ENCODE measurements at regions not wholly inside any gene's neighbourhood (a gene's known extent, or its start where the extent isn't known, plus 50 kb on each side); places are given as distances from the start of the nearest gene placed in this dataset.

DNA sequence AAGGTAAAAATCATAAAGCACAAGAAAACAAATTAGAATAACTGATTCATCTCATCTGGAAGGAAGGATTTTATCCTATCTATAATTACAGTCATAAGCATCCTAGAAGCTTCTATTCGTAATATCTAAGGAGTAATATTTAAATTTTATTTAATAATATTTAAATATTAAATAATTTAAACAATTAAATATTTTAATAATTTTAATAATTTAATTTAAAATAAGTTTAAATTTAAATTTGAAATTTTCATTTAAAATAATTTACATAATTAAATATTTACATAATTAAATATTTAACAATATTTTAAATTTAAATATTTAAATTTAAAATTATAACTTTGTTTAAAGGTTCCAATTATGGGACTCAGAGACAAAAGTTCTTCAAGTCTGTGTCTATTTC is 127.5 kb upstream of the GK2 start:
- Histone ChIP-seq H3K9ac (ENCODE audit: low read depth, low read length) (no peak overlapping the region), H3K36me3 (ENCODE audit: insufficient read depth, low read depth, low read length) (no peaks in the 10 kb centered on the region), H3K4me1 (ENCODE audit: insufficient read depth, low read length) (no peaks in the 10 kb centered on the region), H3K27ac (ENCODE audit: low read length) (no peak overlapping the region), H3K4me3 (ENCODE audit: low read length) (no peak overlapping the region), H3K27me3 (ENCODE audit: insufficient read depth, low read length) (no peaks in the 10 kb centered on the region), H3K9me3 (ENCODE audit: insufficient read depth, low read depth, low read length) (no peaks in the 10 kb centered on the region)

DNA sequence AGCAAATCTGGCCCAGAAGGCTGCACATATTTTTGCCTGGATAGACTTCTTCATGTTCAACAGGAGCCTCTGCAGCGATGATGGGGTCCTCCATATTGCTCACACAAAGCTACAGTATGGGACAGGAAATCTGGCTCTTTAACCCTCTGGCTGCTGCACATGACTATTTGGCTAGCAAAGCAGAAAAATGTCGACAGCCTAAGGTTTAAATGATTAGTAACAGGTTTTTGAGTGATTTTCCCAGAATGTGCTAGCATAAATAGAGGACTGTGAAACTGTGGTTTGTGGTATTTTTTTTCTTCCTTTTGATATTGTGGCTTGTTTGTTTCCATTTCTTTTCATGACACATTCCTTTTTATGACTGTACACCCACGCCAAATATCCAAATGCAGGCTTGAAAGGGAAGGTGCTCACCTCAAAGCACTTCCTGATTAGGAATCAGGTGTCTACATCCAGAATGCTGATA is 120.2 kb upstream of the GK2 start:
- Histone ChIP-seq H3K4me3 (ENCODE audit: low read length) (no peak overlapping the region), H3K9me3 (ENCODE audit: insufficient read depth, low read depth, low read length) (no peaks in the 10 kb centered on the region), H3K9ac (ENCODE audit: low read depth, low read length) (no peak overlapping the region)

DNA sequence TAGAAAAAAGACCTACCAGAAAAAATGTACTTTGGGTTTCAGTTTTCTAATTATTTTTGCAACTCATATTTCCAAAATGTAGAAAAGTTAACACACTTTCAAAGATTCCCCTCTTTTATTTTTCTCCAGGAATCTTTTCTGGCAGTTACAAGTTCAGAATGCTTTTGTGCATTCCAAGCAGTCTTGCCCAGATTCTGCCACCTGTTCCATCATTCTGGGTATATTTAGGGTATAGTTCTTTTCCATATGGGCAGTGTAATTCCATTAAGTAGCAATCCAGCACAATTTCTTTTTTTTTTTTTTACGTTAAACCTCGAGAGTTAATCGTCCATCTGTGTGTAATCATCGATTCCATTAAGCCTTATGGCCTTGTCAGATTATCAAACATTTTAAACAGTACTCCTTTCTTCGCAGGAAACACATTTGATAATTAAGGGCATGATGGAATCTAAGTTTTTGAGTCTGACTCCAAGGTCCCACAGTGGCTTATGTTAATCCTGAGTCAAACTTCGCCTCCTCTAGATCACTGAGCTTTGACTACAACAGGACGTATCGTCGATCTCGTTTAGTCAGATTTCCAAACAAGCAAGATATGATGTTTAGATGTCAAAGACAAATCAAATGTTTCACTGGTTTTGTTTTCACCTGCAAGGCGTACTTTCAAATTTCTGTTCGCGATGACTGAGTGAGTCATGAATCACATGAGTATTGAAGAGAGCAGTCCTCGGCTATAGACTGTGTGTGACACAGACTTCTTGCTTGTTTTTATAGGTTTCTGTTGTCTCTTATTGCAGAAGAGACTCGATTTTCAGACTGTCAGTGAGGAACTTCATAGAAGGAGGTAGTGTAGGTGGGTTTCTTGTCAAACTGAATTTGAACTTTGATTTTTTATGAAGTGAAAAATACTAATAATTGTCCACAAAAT is 118.9 kb upstream of the GK2 start:
- Histone ChIP-seq H3K4me3 (ENCODE audit: low read length) (no peak overlapping the region), H3K4me1 (ENCODE audit: insufficient read depth, low read length) (no peaks in the 10 kb centered on the region), H3K27ac (ENCODE audit: low read length) (no peak overlapping the region), H3K9me3 (ENCODE audit: insufficient read depth, low read depth, low read length) (no peaks in the 10 kb centered on the region), H3K27me3 (ENCODE audit: insufficient read depth, low read length) (no peaks in the 10 kb centered on the region), H3K9ac (ENCODE audit: low read depth, low read length) (no peak overlapping the region), H3K36me3 (ENCODE audit: insufficient read depth, low read depth, low read length) (no peaks in the 10 kb centered on the region)

More for the DNA sequence above, 120.2 kb upstream of the GK2 start:
- Histone ChIP-seq H3K4me1 (ENCODE audit: insufficient read depth, low read length) (no peaks in the 10 kb centered on the region), H3K27ac (ENCODE audit: low read length) (no peak overlapping the region), H3K36me3 (ENCODE audit: insufficient read depth, low read depth, low read length) (no peaks in the 10 kb centered on the region), H3K27me3 (ENCODE audit: insufficient read depth, low read length) (no peaks in the 10 kb centered on the region)

DNA sequence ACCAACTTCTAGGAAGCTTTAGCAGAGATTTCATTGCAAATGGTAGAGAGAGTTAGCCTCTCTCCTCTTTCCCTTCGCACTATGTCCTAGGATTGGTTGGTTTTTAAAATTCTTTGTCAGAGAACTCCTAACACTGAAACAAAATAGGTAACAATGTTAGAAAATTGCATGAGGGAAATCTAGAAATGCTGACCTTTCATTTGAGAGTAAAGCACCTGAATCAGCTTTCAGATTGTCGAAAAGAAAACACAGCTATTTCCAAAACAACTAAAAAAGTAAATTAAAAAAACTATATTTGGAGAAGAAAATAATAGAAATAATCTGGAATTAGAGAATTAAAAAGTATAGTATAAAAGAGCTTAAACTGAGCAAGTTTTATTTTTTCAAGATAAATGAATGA is 108.1 kb upstream of the GK2 start:
- no peaks in the 10 kb centered on the region for H3K36me3 ChIP-seq (ENCODE audit: insufficient read depth, low read depth, low read length)
- H3K9ac ChIP-seq (ENCODE audit: low read depth, low read length) = no peak overlapping the region
- H3K9me3 ChIP-seq (ENCODE audit: insufficient read depth, low read depth, low read length) = no peaks in the 10 kb centered on the region
- H3K4me1 ChIP-seq (ENCODE audit: insufficient read depth, low read length) = no peaks in the 10 kb centered on the region
- no peaks in the 10 kb centered on the region for H3K27me3 ChIP-seq (ENCODE audit: insufficient read depth, low read length)
- no peak overlapping the region for H3K4me3 ChIP-seq (ENCODE audit: low read length)
- no peak overlapping the region for H3K27ac ChIP-seq (ENCODE audit: low read length)

DNA sequence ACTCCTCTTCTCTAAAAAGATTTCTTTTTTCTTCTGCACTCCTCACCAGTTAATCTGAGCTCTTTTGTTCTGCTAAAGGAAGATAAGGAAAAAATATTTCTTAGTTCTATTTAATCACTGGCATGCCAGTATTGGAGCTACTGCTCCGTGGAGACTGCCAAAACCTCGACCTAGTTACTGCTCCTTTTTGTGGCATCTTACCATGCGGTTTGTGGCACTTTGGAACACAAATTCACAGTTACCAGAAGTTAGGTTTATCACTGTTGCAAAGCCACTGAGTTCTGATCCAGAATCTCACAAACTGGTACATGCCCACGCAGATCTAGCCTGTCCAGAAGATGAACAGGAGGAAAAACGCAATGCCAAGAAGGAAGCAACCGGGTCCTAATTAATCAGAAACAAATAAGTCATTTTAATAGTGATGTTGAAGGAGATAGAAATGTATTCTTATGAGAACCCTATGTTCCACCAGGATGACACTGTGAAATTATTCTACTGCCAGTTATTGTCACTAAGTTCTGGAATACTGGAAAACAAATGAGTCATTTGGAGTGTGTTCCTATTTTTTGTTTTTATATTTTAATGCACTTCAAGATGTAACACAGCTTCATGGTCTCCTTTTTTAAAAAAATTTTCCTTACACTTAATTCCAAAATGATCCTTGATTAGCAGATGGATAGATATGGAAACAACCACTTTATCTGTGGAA is 106.7 kb upstream of the GK2 start:
- H3K4me1 ChIP-seq (ENCODE audit: insufficient read depth, low read length) = no peaks in the 10 kb centered on the region

DNA sequence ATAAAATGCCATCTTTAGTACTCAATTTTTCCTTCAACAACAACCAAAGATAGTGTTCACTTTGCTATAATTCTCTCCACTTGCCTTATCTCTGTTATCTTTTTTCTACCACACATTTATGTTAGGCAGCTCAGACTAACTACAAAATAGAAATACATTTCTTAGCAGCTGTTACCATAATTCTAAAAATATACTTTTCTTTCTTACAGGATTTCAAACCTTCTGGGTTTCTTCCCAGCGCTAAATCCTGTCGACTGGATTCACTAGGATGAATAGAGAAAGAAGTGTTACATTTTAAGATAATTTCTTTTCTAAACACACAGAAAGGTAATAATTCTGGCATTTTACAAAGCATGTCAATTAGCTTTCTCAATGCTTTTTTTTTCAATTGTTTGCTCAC is 105.5 kb upstream of the GK2 start:
- no peaks in the 10 kb centered on the region for H3K36me3 ChIP-seq (ENCODE audit: insufficient read depth, low read depth, low read length)
- H3K4me3 ChIP-seq (ENCODE audit: low read length) = no peak overlapping the region
- no peak overlapping the region for H3K27ac ChIP-seq (ENCODE audit: low read length)
- H3K4me1 ChIP-seq (ENCODE audit: insufficient read depth, low read length) = no peaks in the 10 kb centered on the region
- H3K9me3 ChIP-seq (ENCODE audit: insufficient read depth, low read depth, low read length) = no peaks in the 10 kb centered on the region
- no peaks in the 10 kb centered on the region for H3K27me3 ChIP-seq (ENCODE audit: insufficient read depth, low read length)
- no peak overlapping the region for H3K9ac ChIP-seq (ENCODE audit: low read depth, low read length)

More for the DNA sequence above, 106.7 kb upstream of the GK2 start:
- Histone ChIP-seq H3K9me3 (ENCODE audit: insufficient read depth, low read depth, low read length) (no peaks in the 10 kb centered on the region), H3K27me3 (ENCODE audit: insufficient read depth, low read length) (no peaks in the 10 kb centered on the region), H3K4me3 (ENCODE audit: low read length) (no peak overlapping the region), H3K36me3 (ENCODE audit: insufficient read depth, low read depth, low read length) (no peaks in the 10 kb centered on the region), H3K27ac (ENCODE audit: low read length) (no peak overlapping the region), H3K9ac (ENCODE audit: low read depth, low read length) (no peak overlapping the region)

DNA sequence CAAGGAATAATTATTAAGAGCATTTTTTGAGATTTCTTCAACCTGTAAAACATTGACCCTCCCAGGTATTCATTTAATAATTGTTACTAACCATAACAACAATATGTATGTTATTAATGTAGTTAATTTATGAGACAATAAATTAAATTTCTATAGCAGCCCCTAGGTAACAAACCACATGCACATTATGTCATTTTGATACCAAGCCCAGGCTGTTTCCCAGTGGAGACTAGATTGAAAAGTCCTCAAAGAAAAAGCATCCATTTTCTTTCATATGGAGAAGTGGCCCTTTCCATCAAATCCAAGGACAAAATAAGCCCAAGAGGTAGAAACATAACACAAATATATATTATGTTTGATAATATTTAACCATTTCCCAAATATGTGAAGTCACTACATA is 104.3 kb upstream of the GK2 start:
- H3K9ac ChIP-seq (ENCODE audit: low read depth, low read length) = no peak overlapping the region
- H3K27ac ChIP-seq (ENCODE audit: low read length) = no peak overlapping the region
- no peaks in the 10 kb centered on the region for H3K27me3 ChIP-seq (ENCODE audit: insufficient read depth, low read length)
- no peak overlapping the region for H3K4me3 ChIP-seq (ENCODE audit: low read length)
- H3K4me1 ChIP-seq (ENCODE audit: insufficient read depth, low read length) = no peaks in the 10 kb centered on the region
- H3K9me3 ChIP-seq (ENCODE audit: insufficient read depth, low read depth, low read length) = no peaks in the 10 kb centered on the region
- H3K36me3 ChIP-seq (ENCODE audit: insufficient read depth, low read depth, low read length) = no peaks in the 10 kb centered on the region

DNA sequence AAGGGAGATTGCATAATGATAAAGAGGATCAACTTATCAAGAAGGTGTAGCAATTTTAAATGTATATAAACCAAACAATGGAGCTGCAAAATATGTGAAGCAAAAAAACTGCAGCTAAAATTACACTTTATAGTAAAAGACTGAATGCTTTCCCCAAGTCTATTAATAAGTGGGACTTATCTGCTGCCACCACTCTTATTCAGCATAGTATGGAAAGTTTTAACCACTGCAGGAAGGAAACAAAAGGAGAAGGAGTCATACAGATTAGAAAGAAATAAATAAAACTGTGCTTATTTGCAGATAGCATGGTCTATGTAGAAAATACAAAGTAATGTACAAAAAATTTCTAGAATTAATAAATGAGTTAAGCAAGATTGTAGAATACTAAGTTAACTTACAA is 94.1 kb upstream of the GK2 start:
- Histone ChIP-seq H3K36me3 (ENCODE audit: insufficient read depth, low read depth, low read length) (no peaks in the 10 kb centered on the region), H3K27me3 (ENCODE audit: insufficient read depth, low read length) (no peaks in the 10 kb centered on the region), H3K4me1 (ENCODE audit: insufficient read depth, low read length) (no peaks in the 10 kb centered on the region), H3K9ac (ENCODE audit: low read depth, low read length) (no peak overlapping the region), H3K9me3 (ENCODE audit: insufficient read depth, low read depth, low read length) (no peaks in the 10 kb centered on the region), H3K27ac (ENCODE audit: low read length) (no peak overlapping the region), H3K4me3 (ENCODE audit: low read length) (no peak overlapping the region)

DNA sequence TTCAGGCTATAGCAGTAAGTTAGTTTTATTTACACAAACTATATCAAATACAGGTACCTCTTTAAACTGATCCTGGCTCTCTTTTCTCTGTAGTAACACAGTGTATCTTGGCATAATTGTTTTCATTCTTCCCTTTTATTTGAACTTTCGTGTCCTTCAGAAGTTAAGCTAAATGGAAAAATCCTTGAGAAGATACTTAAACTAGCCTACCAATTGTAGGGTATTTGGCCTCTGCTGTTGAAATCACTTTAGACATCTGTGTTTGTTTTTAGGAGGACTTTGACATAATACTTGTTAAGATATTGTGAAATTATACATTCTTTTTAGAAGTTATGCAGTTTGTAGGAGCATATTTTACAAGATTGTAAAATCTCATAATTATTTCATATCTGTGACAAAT is 90.3 kb upstream of the GK2 start:
- H3K4me1 ChIP-seq (ENCODE audit: insufficient read depth, low read length) = no peaks in the 10 kb centered on the region
- no peak overlapping the region for H3K27ac ChIP-seq (ENCODE audit: low read length)
- H3K36me3 ChIP-seq (ENCODE audit: insufficient read depth, low read depth, low read length) = no peaks in the 10 kb centered on the region
- H3K4me3 ChIP-seq (ENCODE audit: low read length) = no peak overlapping the region
- no peaks in the 10 kb centered on the region for H3K9me3 ChIP-seq (ENCODE audit: insufficient read depth, low read depth, low read length)
- no peaks in the 10 kb centered on the region for H3K27me3 ChIP-seq (ENCODE audit: insufficient read depth, low read length)
- no peak overlapping the region for H3K9ac ChIP-seq (ENCODE audit: low read depth, low read length)

DNA sequence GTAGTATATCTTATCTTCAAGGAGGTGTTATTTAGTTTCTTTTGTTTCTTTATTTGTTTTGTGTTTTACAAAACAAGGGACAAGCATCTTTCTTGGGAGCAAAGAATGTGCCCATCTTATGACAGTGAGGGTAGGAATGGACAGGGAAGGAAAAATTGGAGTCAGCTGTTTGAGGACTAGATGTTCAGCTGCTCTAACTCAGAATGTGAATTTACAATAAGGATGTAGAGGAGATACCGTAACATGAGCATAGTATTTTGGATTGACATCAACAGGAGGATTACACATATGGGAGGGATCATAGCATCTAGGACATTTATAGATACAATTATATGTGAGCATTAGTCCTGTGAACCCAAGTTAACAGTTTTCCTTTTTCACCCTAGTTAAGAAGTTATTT is 89.0 kb upstream of the GK2 start:
- Histone ChIP-seq H3K9ac (ENCODE audit: low read depth, low read length) (no peak overlapping the region), H3K4me3 (ENCODE audit: low read length) (no peak overlapping the region), H3K27me3 (ENCODE audit: insufficient read depth, low read length) (no peaks in the 10 kb centered on the region), H3K27ac (ENCODE audit: low read length) (no peak overlapping the region), H3K4me1 (ENCODE audit: insufficient read depth, low read length) (no peaks in the 10 kb centered on the region), H3K9me3 (ENCODE audit: insufficient read depth, low read depth, low read length) (no peaks in the 10 kb centered on the region), H3K36me3 (ENCODE audit: insufficient read depth, low read depth, low read length) (no peaks in the 10 kb centered on the region)

DNA sequence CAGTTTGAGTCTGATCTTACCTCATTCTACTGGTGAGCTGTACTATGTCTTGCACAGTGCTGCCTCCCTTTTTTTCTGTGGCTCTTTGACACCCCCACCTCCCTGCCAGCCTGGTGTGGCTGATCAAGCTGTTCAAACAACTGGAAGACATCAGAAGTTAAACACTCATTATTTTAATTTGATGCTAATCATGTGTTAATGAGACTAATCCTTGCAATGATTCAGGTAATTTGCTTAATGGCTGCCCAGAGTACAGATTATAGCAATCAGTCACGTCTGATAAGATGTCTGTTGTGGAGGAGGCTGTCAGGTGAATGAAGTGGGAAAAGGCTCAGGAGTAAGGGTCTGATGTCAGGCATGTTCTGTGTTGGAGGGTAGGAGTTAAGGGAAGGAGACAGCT is 87.4 kb upstream of the GK2 start:
- H3K27ac ChIP-seq (ENCODE audit: low read length) = no peak overlapping the region
- no peak overlapping the region for H3K9ac ChIP-seq (ENCODE audit: low read depth, low read length)
- no peaks in the 10 kb centered on the region for H3K9me3 ChIP-seq (ENCODE audit: insufficient read depth, low read depth, low read length)
- no peaks in the 10 kb centered on the region for H3K27me3 ChIP-seq (ENCODE audit: insufficient read depth, low read length)
- H3K4me1 ChIP-seq (ENCODE audit: insufficient read depth, low read length) = no peaks in the 10 kb centered on the region
- H3K4me3 ChIP-seq (ENCODE audit: low read length) = no peak overlapping the region
- no peaks in the 10 kb centered on the region for H3K36me3 ChIP-seq (ENCODE audit: insufficient read depth, low read depth, low read length)

DNA sequence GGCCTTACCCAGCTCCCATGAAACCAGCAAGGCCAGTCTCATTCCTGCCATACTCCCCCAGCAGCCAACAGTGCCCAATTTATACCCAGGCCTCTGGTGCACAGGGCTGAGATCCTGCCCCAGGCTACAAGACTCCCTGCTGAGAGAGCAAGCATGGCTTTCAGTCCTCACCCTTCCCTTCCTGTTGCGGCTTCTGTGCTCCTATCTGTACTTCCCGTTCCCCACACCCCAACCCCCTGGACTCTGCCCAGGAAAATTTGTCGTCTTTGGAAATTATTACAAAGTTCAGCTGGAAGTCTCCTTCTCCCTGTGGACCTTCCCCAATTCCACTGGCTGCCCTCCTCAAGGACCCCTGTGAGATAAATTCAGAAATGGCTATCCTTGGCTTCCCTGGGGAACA is 84.1 kb upstream of the GK2 start:
- H3K9ac ChIP-seq (ENCODE audit: low read depth, low read length) = no peak overlapping the region
- no peaks in the 10 kb centered on the region for H3K36me3 ChIP-seq (ENCODE audit: insufficient read depth, low read depth, low read length)
- no peaks in the 10 kb centered on the region for H3K4me1 ChIP-seq (ENCODE audit: insufficient read depth, low read length)
- no peaks in the 10 kb centered on the region for H3K27me3 ChIP-seq (ENCODE audit: insufficient read depth, low read length)
- no peaks in the 10 kb centered on the region for H3K9me3 ChIP-seq (ENCODE audit: insufficient read depth, low read depth, low read length)
- H3K4me3 ChIP-seq (ENCODE audit: low read length) = no peak overlapping the region
- no peak overlapping the region for H3K27ac ChIP-seq (ENCODE audit: low read length)
